ENCODE measurements at regions not wholly inside any gene's neighbourhood (a gene's known extent, or its start where the extent isn't known, plus 50 kb on each side); places are given as distances from the start of the nearest gene placed in this dataset.

DNA sequence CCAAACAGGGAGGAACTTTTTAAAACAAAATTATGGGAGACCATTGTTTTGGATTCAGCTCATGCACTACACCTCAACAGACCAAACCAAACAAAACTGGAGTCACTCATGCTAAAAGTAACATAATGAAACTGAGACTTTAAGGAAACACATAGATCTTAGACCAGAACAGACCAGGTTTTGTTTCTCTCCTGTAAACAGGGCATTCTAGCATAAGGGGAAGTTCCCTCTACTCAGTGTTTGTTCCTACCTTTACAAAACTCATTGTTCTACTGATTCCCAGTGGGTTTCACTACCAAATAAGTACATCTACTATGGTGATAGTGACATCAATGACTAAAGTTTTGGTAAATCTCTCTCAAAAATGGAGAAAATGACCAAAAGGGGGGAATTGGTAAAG lies 1103.6 kb upstream of the EDIL3 start:
- Histone ChIP-seq H3K9me3 (ENCODE audit: low read length) (no peaks in the 10 kb centered on the region), H3F3A (ENCODE audit: insufficient read depth, low read length, poor library complexity, severe bottlenecking) (no peaks in the 10 kb centered on the region), H3K9me2 (ENCODE audit: insufficient read depth, low read length) (no peaks in the 10 kb centered on the region), H3K27me3 (ENCODE audit: insufficient read depth, low read depth, low read length) (no peaks in the 10 kb centered on the region), H3K9ac (ENCODE audit: low read length) (no peak overlapping the region), H3K4me3 (ENCODE audit: low read length) (no peak overlapping the region), H4K20me1 (ENCODE audit: insufficient read depth) (no peaks in the 10 kb centered on the region), H2AFZ (ENCODE audit: low read depth, low read length) (no peak overlapping the region), H3K27ac (ENCODE audit: low read length) (no peak overlapping the region), H3K4me2 (ENCODE audit: low read length) (no peak overlapping the region), H3K79me2 (replicated peaks; ENCODE audit: insufficient read depth, low read length) (no peaks in the 10 kb centered on the region), H3K36me3 (ENCODE audit: insufficient read depth, low read length) (no peaks in the 10 kb centered on the region)
- no peak for TF ChIP-seq POLR2AphosphoS5 (IDR thresholded peaks at IDR 0.05)
- TF ChIP-seq MXI1 (conservative IDR thresholded peaks at IDR 0.05; ENCODE audit: poor library complexity, severe bottlenecking): no peak
- TF ChIP-seq, protein P1, sequence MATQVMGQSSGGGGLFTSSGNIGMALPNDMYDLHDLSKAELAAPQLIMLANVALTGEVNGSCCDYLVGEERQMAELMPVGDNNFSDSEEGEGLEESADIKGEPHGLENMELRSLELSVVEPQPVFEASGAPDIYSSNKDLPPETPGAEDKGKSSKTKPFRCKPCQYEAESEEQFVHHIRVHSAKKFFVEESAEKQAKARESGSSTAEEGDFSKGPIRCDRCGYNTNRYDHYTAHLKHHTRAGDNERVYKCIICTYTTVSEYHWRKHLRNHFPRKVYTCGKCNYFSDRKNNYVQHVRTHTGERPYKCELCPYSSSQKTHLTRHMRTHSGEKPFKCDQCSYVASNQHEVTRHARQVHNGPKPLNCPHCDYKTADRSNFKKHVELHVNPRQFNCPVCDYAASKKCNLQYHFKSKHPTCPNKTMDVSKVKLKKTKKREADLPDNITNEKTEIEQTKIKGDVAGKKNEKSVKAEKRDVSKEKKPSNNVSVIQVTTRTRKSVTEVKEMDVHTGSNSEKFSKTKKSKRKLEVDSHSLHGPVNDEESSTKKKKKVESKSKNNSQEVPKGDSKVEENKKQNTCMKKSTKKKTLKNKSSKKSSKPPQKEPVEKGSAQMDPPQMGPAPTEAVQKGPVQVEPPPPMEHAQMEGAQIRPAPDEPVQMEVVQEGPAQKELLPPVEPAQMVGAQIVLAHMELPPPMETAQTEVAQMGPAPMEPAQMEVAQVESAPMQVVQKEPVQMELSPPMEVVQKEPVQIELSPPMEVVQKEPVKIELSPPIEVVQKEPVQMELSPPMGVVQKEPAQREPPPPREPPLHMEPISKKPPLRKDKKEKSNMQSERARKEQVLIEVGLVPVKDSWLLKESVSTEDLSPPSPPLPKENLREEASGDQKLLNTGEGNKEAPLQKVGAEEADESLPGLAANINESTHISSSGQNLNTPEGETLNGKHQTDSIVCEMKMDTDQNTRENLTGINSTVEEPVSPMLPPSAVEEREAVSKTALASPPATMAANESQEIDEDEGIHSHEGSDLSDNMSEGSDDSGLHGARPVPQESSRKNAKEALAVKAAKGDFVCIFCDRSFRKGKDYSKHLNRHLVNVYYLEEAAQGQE (IDR thresholded peaks at IDR 0.05; ENCODE audit: borderline replicate concordance): no peak
- no peak for TF ChIP-seq EZH2 (IDR thresholded peaks at IDR 0.05; ENCODE audit: borderline replicate concordance, insufficient read depth, low read length, poor library complexity, severe bottlenecking)
- no peak for TF ChIP-seq SMC3 (conservative IDR thresholded peaks at IDR 0.05; ENCODE audit: poor library complexity)
- no peak for TF ChIP-seq RAD21 (conservative IDR thresholded peaks at IDR 0.05)
- TF ChIP-seq, protein P2, sequence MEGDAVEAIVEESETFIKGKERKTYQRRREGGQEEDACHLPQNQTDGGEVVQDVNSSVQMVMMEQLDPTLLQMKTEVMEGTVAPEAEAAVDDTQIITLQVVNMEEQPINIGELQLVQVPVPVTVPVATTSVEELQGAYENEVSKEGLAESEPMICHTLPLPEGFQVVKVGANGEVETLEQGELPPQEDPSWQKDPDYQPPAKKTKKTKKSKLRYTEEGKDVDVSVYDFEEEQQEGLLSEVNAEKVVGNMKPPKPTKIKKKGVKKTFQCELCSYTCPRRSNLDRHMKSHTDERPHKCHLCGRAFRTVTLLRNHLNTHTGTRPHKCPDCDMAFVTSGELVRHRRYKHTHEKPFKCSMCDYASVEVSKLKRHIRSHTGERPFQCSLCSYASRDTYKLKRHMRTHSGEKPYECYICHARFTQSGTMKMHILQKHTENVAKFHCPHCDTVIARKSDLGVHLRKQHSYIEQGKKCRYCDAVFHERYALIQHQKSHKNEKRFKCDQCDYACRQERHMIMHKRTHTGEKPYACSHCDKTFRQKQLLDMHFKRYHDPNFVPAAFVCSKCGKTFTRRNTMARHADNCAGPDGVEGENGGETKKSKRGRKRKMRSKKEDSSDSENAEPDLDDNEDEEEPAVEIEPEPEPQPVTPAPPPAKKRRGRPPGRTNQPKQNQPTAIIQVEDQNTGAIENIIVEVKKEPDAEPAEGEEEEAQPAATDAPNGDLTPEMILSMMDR (IDR thresholded peaks at IDR 0.05; ENCODE audit: poor library complexity, severe bottlenecking): no peak
- no peak for TF ChIP-seq EP300 (conservative IDR thresholded peaks at IDR 0.05; ENCODE audit: poor library complexity, severe bottlenecking)
- TF ChIP-seq TAF1 (IDR thresholded peaks at IDR 0.05; ENCODE audit: low read depth): no peak

DNA sequence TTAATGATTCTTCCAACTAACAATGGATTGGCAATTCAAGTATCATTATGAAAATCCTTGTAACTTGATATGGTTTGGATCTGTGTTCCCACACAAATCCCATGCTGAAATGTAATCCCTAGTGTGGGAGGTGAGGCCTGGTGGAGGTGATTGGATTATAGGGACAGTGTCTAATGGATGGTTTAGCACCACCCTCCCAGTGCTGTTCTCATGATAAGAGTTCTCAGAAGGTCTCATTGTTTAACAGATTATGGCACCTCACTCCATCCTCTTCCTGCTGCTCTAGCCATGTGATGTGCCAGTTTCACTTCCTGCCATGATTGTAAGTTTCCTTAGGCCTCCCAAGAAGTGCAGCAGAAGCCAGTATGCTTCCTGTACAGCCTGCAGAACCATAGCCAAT lies 1116.2 kb upstream of the EDIL3 start:
- no peaks in the 10 kb centered on the region for H3K9me3 ChIP-seq (ENCODE audit: low read length)
- no peak overlapping the region for H2AFZ ChIP-seq (ENCODE audit: low read depth, low read length)
- no peaks in the 10 kb centered on the region for H3K9me2 ChIP-seq (ENCODE audit: insufficient read depth, low read length)
- H4K20me1 ChIP-seq (ENCODE audit: insufficient read depth): no peaks in the 10 kb centered on the region
- no peaks in the 10 kb centered on the region for H3K79me2 ChIP-seq (replicated peaks; ENCODE audit: insufficient read depth, low read length)
- H3F3A ChIP-seq (ENCODE audit: insufficient read depth, low read length, poor library complexity, severe bottlenecking): no peaks in the 10 kb centered on the region
- no peaks in the 10 kb centered on the region for H3K27me3 ChIP-seq (ENCODE audit: insufficient read depth, low read depth, low read length)
- no peak overlapping the region for H3K27ac ChIP-seq (ENCODE audit: low read length)
- no peak overlapping the region for H3K9ac ChIP-seq (ENCODE audit: low read length)
- no peak overlapping the region for H3K4me3 ChIP-seq (ENCODE audit: low read length)
- TF ChIP-seq RAD21 (conservative IDR thresholded peaks at IDR 0.05) (no peak), MXI1 (conservative IDR thresholded peaks at IDR 0.05; ENCODE audit: poor library complexity, severe bottlenecking) (no peak), SMC3 (conservative IDR thresholded peaks at IDR 0.05; ENCODE audit: poor library complexity) (no peak), TAF1 (IDR thresholded peaks at IDR 0.05; ENCODE audit: low read depth) (no peak), EP300 (conservative IDR thresholded peaks at IDR 0.05; ENCODE audit: poor library complexity, severe bottlenecking) (no peak), POLR2AphosphoS5 (IDR thresholded peaks at IDR 0.05) (no peak), EZH2 (IDR thresholded peaks at IDR 0.05; ENCODE audit: borderline replicate concordance, insufficient read depth, low read length, poor library complexity, severe bottlenecking) (no peak)
- TF ChIP-seq, protein P2 (IDR thresholded peaks at IDR 0.05; ENCODE audit: poor library complexity, severe bottlenecking): no peak
- TF ChIP-seq, protein P1 (IDR thresholded peaks at IDR 0.05; ENCODE audit: borderline replicate concordance): no peak
- H3K36me3 ChIP-seq (ENCODE audit: insufficient read depth, low read length): no peaks in the 10 kb centered on the region
- H3K4me2 ChIP-seq (ENCODE audit: low read length): no peak overlapping the region

Measured in neural cell (in vitro differentiated cells).